ENCODE measurements at regions not wholly inside any gene's neighbourhood (a gene's known extent, or its start where the extent isn't known, plus 50 kb on each side); places are given as distances from the start of the nearest gene placed in this dataset.

DNA sequence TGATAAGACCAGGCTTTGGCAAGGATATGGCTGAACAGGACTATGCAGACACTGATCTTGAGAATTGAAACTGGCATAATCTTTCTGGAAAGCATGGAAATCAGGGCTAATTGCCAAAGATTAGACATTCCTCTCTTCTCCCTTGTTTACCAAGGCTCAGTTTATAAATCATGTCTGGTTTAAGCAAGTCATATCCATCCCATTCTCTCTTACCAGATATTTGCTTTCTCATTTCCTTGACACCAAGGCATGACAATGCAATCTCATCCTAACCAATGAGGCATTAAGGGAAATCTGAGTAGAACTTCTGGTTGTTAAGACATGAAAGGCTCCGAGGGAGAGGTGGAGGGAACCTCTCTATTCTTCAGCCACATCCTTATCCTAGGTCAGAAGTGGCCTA lies 110.3 kb upstream of the CEP85L start:
- no peak for FAIRE-seq
- TF ChIP-seq, protein P1, sequence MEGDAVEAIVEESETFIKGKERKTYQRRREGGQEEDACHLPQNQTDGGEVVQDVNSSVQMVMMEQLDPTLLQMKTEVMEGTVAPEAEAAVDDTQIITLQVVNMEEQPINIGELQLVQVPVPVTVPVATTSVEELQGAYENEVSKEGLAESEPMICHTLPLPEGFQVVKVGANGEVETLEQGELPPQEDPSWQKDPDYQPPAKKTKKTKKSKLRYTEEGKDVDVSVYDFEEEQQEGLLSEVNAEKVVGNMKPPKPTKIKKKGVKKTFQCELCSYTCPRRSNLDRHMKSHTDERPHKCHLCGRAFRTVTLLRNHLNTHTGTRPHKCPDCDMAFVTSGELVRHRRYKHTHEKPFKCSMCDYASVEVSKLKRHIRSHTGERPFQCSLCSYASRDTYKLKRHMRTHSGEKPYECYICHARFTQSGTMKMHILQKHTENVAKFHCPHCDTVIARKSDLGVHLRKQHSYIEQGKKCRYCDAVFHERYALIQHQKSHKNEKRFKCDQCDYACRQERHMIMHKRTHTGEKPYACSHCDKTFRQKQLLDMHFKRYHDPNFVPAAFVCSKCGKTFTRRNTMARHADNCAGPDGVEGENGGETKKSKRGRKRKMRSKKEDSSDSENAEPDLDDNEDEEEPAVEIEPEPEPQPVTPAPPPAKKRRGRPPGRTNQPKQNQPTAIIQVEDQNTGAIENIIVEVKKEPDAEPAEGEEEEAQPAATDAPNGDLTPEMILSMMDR (IDR thresholded peaks at IDR 0.05; ENCODE audit: borderline replicate concordance, extremely low read depth, insufficient read depth) = no peak
- Histone ChIP-seq H3K27me3 (ENCODE audit: control insufficient read depth, insufficient read depth, low read length) (no peaks in the 10 kb centered on the region), H3K4me1 (ENCODE audit: control insufficient read depth in 2 of 3, insufficient read depth in 2 of 3, low read depth in 1 of 3, low read length in 3 of 3) (no peaks in the 10 kb centered on the region), H3K9me3 (ENCODE audit: control insufficient read depth in 2 of 3, insufficient read depth in 1 of 3, low read length in 3 of 3) (no peaks in the 10 kb centered on the region), H3K4me3 (ENCODE audit: low read length in 3 of 3) (no peak overlapping the region), H3K27ac (ENCODE audit: low read depth in 2 of 2, low read length in 2 of 2) (no peak overlapping the region), H3K9ac (ENCODE audit: low read length in 3 of 3) (no peak overlapping the region), H3K36me3 (ENCODE audit: control insufficient read depth in 2 of 3, insufficient read depth in 3 of 3, low read length in 3 of 3) (no peaks in the 10 kb centered on the region)
- peak in 2 of 5 donors; percentile 24 to 32 for DNase-seq
- intact Hi-C loops (cut with DNase I) = no loop called here

DNA sequence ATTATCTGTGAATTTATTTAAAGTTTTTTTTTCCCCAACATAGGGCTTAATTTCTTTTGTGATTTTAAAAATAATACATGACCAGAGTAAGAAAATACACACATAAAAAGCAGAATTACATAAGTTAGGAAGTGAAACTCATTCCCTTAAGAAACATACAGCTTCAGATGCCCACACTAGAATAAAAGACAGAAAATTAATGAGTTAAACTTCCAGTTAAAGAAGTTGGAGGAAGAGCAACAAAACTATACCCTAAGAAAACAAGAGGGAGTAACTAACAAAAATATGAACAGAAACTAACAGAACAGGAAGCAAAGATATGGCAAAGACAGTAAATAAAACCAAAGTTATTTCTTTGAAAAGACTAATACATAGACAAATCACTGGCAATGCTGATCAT lies 107.6 kb upstream of the CEP85L start:
- Histone ChIP-seq H3K27ac (ENCODE audit: low read depth in 2 of 2, low read length in 2 of 2) (no peak overlapping the region), H3K27me3 (ENCODE audit: control insufficient read depth, insufficient read depth, low read length) (no peaks in the 10 kb centered on the region), H3K4me1 (ENCODE audit: control insufficient read depth in 2 of 3, insufficient read depth in 2 of 3, low read depth in 1 of 3, low read length in 3 of 3) (no peaks in the 10 kb centered on the region), H3K36me3 (ENCODE audit: control insufficient read depth in 2 of 3, insufficient read depth in 3 of 3, low read length in 3 of 3) (no peaks in the 10 kb centered on the region), H3K4me3 (ENCODE audit: low read length in 3 of 3) (no peak overlapping the region), H3K9ac (ENCODE audit: low read length in 3 of 3) (no peak overlapping the region), H3K9me3 (ENCODE audit: control insufficient read depth in 2 of 3, insufficient read depth in 1 of 3, low read length in 3 of 3) (no peaks in the 10 kb centered on the region)
- intact Hi-C loops (cut with DNase I) = no loop called here
- DNase-seq = no peak
- TF ChIP-seq, protein P1 (IDR thresholded peaks at IDR 0.05; ENCODE audit: borderline replicate concordance, extremely low read depth, insufficient read depth) = no peak
- no peak for FAIRE-seq

DNA sequence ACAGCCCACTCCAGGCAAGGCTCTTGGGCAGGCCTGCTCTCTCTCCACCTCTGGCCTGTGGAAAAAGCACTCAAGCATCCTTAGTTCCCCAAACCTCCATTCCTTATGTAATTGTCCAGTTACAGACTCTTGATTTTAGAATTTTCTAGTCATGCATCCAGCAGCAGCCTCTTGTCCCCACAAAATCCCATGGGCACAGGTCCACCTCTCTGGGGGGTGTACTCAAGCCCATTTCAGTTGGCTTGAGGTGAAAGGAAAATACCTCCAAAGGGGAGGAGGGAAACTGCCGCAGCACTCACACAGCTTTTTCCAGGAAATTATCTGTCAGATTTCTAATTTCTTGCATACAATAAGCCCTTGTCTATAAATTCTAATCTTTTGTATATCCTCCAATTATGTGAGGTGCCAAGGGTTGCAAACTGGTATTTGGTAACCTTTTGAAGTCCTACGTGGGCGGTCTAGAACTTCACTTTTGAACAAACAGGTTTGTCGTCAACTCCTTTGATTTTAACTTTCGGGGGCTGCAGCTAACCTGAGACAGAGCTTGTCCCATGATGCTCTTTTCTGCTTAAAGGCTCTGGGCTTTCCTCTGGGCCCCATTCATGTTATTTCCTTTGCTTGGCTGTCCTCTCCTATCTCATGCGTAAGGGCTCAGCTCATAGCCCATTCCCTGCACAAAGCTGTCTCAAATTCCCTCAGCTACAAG lies 104.7 kb upstream of the CEP85L start:
- TF ChIP-seq, protein P1 (IDR thresholded peaks at IDR 0.05; ENCODE audit: borderline replicate concordance, extremely low read depth, insufficient read depth) = no peak
- Histone ChIP-seq H3K4me3 (ENCODE audit: low read length in 3 of 3) (no peak overlapping the region), H3K9ac (ENCODE audit: low read length in 3 of 3) (no peak overlapping the region), H3K9me3 (ENCODE audit: control insufficient read depth in 2 of 3, insufficient read depth in 1 of 3, low read length in 3 of 3) (no peaks in the 10 kb centered on the region), H3K36me3 (ENCODE audit: control insufficient read depth in 2 of 3, insufficient read depth in 3 of 3, low read length in 3 of 3) (no peaks in the 10 kb centered on the region), H3K4me1 (ENCODE audit: control insufficient read depth in 2 of 3, insufficient read depth in 2 of 3, low read depth in 1 of 3, low read length in 3 of 3) (no peaks in the 10 kb centered on the region), H3K27me3 (ENCODE audit: control insufficient read depth, insufficient read depth, low read length) (no peaks in the 10 kb centered on the region), H3K27ac (ENCODE audit: low read depth in 2 of 2, low read length in 2 of 2) (no peak overlapping the region)
- FAIRE-seq = no peak
- intact Hi-C loops (cut with DNase I) = no loop called here
- DNase-seq = no peak

DNA sequence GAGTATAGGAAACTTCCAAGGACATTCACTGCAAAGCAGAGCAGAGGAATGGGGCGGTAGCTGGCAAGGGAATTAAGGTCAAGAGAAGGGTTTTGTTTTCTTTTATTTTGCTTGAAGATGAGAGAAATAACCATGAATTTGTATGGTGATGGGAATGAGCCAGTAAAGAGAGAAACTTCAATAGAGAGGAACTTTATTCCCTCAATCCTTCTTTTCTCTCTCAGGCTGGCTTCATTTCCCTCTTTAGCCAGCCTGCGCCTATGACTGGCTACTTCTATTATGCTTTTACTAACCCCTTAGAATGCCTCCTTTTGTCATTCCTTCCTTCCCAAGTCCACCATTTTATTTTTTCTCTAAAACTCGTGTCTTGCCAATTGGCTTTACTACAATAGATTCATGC lies 101.4 kb upstream of the CEP85L start:
- no peak overlapping the region for H3K4me3 ChIP-seq (ENCODE audit: low read length in 3 of 3)
- no peaks in the 10 kb centered on the region for H3K27me3 ChIP-seq (ENCODE audit: control insufficient read depth, insufficient read depth, low read length)
- H3K9ac ChIP-seq (ENCODE audit: low read length in 3 of 3) = no peak overlapping the region
- FAIRE-seq = no peak
- no peak overlapping the region for H3K27ac ChIP-seq (ENCODE audit: low read depth in 2 of 2, low read length in 2 of 2)
- H3K36me3 ChIP-seq (ENCODE audit: control insufficient read depth in 2 of 3, insufficient read depth in 3 of 3, low read length in 3 of 3) = no peaks in the 10 kb centered on the region
- DNase-seq = no peak
- intact Hi-C loops (cut with DNase I) = no loop called here
- no peaks in the 10 kb centered on the region for H3K9me3 ChIP-seq (ENCODE audit: control insufficient read depth in 2 of 3, insufficient read depth in 1 of 3, low read length in 3 of 3)
- TF ChIP-seq, protein P1 (IDR thresholded peaks at IDR 0.05; ENCODE audit: borderline replicate concordance, extremely low read depth, insufficient read depth) = no peak
- no peaks in the 10 kb centered on the region for H3K4me1 ChIP-seq (ENCODE audit: control insufficient read depth in 2 of 3, insufficient read depth in 2 of 3, low read depth in 1 of 3, low read length in 3 of 3)
